NCI-H2107 (cell line): ENCODE measurements at regions not wholly inside any gene's neighbourhood (a gene's known extent, or its start where the extent isn't known, plus 50 kb on each side); places are given as distances from the start of the nearest gene placed in this dataset.

Source experiments
- DNase-seq: peaks from one replicate; lab custom pipeline; 2025; lab: John Stamatoyannopoulos, UW

DNA sequence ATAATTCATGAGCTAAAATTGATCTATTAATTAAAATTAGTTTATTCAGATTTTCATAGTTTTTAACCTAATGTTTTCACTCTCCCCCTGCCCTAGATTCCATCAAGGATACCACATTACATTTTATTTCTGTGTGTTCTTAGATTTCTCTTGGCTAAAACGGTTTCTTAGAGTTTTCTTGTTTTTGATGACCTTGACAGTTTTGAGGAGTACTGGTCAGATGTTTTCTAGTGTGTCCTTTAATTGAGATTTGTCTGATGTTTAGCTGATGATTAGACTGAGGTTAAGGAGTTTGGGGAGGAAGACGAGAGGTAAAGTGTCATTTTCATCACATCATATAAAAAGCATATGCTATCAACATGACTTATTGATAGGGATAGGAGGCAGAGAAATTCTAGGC is 475.9 kb downstream of the SQOR start:
- no peak for DNase-seq

DNA sequence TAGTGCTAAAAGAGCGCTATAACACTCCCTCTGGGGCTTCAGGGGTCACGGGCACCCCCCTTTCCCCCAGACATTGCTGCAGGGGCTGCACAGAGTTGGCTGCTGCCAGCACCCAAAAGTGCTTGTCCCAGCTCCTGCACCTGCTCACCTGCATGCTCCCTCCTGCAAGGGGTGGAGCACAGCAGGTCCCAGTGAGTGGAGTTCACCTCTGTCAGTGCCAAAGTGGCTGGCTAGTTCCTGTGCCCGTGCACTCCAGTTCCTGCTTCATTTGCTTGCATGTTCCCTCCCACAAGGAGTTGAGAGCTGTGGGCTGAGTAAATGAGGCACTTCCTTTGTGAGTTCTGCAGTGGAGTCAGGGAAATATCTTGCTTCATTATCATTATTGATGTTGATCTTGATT is 476.9 kb downstream of the SQOR start:
- no peak for DNase-seq

GRCh38 chr15:46117071-46117470 is 482.2 kb downstream of the SQOR start:
- no peak for DNase-seq

DNA sequence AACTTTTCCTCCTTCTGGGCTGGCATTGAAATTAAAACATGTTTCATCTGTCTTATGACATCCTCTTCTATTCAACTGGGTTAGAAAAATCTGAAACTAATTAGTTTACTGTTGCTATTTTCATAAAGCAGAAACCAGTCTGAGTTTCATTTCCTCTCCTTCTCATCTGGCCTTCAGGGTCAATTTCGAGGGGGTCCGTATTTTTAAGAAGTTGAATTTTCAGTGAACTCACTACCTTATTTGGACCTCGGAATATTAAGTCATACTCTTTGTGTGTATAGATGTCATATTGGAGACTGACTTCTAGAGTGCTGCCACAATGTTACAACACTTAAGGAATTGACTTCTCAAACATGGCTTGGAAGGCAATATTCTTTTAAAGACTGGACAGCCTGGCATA is 485.9 kb downstream of the SQOR start:
- DNase-seq: no peak

DNA sequence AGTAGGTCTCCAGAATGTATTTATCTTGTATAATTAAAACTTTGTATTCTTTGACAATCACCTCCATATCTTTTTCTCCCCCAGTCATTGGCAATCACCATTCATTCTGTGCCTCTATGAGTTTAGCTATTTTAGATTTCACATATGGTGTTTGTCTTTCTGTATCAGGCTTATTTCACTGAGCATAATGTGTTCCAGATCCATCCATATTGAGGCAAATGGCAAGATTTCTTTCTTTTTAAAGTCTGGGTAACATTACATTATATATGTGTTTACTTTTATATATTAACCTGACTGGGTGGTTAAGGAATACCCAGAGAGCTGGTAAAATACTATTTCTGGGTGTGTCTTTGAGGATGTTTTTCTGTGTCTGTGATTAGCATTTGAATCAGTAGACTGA is 486.6 kb downstream of the SQOR start:
- no peak for DNase-seq

DNA sequence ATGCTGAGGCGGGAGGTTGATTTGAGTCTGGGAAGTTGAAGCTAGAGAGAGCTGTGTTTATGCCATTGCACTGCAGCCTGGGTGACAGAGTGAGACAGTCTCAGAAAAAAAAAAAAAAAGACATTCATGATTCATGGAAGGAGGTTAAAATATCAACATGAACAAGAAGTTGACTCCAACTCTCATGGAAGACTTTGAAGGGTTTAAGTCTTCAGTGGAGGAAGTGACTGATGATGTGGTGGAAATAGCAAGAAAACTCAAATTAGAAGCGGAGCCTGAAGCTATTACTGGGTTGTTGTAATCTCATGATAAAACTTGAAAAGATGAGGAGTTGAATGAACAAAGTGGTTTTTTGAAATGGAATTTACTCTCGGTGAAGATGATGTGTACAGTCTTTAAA is 491.8 kb downstream of the SQOR start:
- DNase-seq: no peak

GRCh38 chr15:46127361-46127874 is 492.6 kb downstream of the SQOR start:
- DNase-seq: no peak

DNA sequence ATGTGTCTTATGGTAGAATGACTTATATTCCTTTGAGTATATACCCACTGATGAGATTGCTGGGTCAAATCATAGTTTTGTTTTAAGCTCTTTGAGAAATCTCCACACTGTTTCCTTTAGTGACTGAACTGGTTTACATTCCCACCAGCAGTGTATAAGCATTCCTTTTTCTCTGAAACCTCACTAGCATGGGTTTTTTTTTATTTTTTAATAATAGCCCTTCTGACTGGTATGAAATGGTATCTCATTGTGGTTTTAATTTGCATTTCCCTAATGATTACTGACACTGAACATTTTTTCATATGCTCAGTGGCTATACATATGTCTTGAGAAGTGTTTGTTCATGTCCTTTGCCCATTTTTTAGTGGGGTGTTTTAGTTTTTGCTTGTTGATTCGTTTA is 494.3 kb downstream of the SQOR start:
- no peak for DNase-seq

- no peak for DNase-seq
Observed at GRCh38 chr15:46131876-46132275, 497.0 kb downstream of the SQOR start.

- no peak for DNase-seq
Observed at GRCh38 chr15:46137443-46137842, 502.6 kb downstream of the SQOR start.

GRCh38 chr15:46146002-46146401 is 511.2 kb downstream of the SQOR start:
- DNase-seq: no peak

- no peak for DNase-seq
Observed at GRCh38 chr15:46146915-46147314, 512.1 kb downstream of the SQOR start.

GRCh38 chr15:46151786-46152185 is 517.0 kb downstream of the SQOR start:
- DNase-seq: no peak

DNA sequence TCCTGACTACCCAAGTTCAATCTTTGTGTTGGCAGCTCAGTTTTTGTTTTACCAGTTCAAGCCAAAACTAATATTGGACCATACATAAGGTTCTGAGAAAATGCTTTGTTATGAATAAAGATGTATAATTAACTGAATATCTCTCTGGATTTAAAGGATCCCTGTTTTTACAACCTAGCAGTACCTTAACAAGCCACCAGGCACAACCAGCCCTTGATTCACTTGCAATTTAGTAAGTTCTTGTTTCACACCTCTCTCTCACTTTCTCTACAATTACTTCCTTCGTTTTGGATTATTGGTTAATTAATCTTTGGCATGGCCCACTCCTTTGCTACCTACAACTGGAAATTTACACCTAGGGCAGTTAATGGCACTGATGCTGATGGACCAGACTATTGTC is 531.9 kb downstream of the SQOR start:
- DNase-seq: no peak

GRCh38 chr15:46170326-46170725 is 535.5 kb downstream of the SQOR start:
- DNase-seq: no peak

DNA sequence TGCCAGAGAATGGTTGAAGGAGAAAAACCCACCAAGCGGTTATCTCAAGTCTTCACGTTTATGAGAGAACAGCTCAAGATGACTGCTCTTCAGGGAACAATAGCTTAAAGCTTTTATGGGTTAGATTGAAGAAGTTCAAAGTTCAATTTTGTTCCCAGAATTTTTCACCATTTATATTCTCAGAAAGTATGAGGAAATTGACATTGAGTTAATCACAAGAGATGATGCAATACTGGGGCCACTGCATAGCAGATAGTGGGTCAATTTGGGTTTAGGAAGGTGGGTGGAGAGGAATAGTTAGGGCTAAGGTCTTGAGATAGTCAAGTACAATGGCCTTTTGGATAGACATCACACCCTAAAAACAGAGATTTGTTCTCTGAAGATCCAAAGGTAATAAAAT is 539.3 kb downstream of the SQOR start:
- DNase-seq: no peak

DNA sequence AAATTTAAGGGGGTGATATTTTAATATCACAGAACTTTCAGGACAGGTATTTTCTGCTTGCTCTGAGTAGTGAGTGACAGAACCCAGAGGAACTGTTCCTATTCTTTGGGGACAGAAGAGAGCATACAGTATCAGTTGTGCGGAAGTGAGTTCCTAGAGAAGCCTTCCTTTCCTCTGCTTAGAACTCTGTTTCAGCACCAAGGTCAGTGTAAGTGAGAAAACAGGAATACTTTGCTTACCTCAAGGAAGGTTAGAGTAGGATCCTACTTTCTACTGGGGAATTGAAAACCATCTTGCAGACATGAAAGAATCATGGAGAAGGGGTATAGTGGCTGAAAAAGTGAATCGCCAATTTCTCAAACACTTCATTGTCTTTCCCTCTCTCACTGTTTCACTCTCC is 542.4 kb downstream of the SQOR start:
- DNase-seq: no peak

GRCh38 chr15:46178138-46178537 is 543.3 kb downstream of the SQOR start:
- no peak for DNase-seq

GRCh38 chr15:46207341-46207740 is 572.5 kb downstream of the SQOR start:
- no peak for DNase-seq

DNA sequence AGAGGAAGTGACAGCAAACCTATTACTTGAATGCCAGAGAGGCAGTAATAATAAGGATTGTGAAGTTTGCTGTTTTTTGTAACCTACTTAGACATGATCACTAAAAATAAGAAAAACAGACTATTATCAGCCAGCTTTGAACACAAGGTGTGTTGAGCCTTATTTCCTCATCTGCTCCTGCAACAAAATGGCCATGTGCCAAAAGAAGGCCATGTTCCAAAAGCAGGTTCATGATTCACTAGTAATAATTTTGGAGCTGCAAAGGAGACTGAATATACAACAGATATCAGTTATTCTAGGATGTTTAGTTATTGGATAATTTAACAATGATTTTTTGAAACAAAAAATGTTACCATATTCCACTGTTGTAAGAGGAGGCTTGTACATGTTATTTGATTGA is 578.7 kb downstream of the SQOR start:
- no peak for DNase-seq

- DNase-seq: no peak
Observed at GRCh38 chr15:46222826-46223225, 588.0 kb downstream of the SQOR start.

DNA sequence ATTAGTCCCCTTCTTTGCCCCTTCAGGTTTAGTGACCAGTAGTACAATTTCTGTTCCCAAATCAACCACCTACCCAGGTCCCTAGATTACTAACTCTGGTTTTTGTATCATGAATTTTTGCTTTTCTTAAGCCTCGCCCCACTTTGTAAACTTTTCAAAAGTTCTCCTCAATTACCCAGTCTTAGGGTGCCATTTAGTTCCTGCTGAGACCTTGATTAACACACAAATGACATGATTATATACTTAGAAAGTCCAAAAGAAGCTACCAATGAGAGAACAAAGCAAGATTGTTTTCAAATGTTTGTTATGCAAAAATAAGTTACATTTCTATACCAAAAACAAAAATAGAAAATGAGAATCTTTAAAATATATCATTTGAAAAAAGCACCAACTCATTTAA is 594.4 kb downstream of the SQOR start:
- no peak for DNase-seq

DNA sequence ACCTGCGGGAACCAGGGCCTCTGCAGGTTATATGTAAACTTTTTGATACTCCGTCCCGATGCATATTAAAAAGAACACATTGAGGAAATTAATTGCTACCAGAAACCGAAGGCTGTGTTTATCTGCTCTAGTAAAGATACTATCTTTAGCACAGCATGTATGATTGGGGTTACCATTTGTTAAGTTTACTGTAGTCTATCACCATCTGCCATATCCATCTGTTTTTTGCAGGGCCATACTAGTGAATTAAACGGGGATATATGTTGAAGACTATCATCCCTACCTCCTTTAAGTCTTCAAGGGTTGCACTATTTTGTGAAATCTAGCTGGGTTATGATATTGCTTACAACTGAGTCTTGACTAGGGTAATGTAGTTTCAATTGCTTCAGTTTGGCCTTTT is 597.0 kb downstream of the SQOR start:
- DNase-seq: no peak

GRCh38 chr15:46232471-46232870 is 597.6 kb downstream of the SQOR start:
- no peak for DNase-seq

GRCh38 chr15:46242935-46243334 is 608.1 kb downstream of the SQOR start:
- DNase-seq: no peak
